ENCODE measurements at regions not wholly inside any gene's neighbourhood (a gene's known extent, or its start where the extent isn't known, plus 50 kb on each side); places are given as distances from the start of the nearest gene placed in this dataset.

GRCh38 chr3:194247350-194247740, 103.8 kb downstream of the CPN2 start:
- no peak overlapping the region for H3K4me3 ChIP-seq (ENCODE audit: low read depth, low read length)

- no peak overlapping the region for H3K4me3 ChIP-seq (ENCODE audit: low read depth, low read length)
Observed at GRCh38 chr3:194249323-194250097, 101.6 kb downstream of the CPN2 start.

GRCh38 chr3:194250098-194251002, 100.8 kb downstream of the CPN2 start:
- H3K4me3 ChIP-seq (ENCODE audit: low read depth, low read length), result no peak overlapping the region

GRCh38 chr3:194251007-194251406, 100.1 kb downstream of the CPN2 start:
- no peak overlapping the region for H3K4me3 ChIP-seq (ENCODE audit: low read depth, low read length)

- H3K4me3 ChIP-seq (ENCODE audit: low read depth, low read length), result no peak overlapping the region
Observed at GRCh38 chr3:194251461-194251860, 99.7 kb downstream of the CPN2 start.

GRCh38 chr3:194251891-194252560, 99.1 kb downstream of the CPN2 start:
- H3K4me3 ChIP-seq (ENCODE audit: low read depth, low read length), result no peak overlapping the region

- no peak overlapping the region for H3K4me3 ChIP-seq (ENCODE audit: low read depth, low read length)
Observed at GRCh38 chr3:194253270-194253669, 97.9 kb downstream of the CPN2 start.

- H3K4me3 ChIP-seq (ENCODE audit: low read depth, low read length), result no peak overlapping the region
Observed at GRCh38 chr3:194254040-194254439, 97.1 kb downstream of the CPN2 start.

GRCh38 chr3:194255252-194256039, 95.7 kb downstream of the CPN2 start:
- no peak overlapping the region for H3K4me3 ChIP-seq (ENCODE audit: low read depth, low read length)

- no peak overlapping the region for H3K4me3 ChIP-seq (ENCODE audit: low read depth, low read length)
Observed at GRCh38 chr3:194256040-194256945, 94.8 kb downstream of the CPN2 start.

- no peak overlapping the region for H3K4me3 ChIP-seq (ENCODE audit: low read depth, low read length)
Observed at GRCh38 chr3:194257151-194257621, 93.9 kb downstream of the CPN2 start.

- H3K4me3 ChIP-seq (ENCODE audit: low read depth, low read length), result no peak overlapping the region
Observed at GRCh38 chr3:194257916-194258668, 93.0 kb downstream of the CPN2 start.

- H3K4me3 ChIP-seq (ENCODE audit: low read depth, low read length), result no peak overlapping the region
Observed at GRCh38 chr3:194259982-194260766, 91.0 kb downstream of the CPN2 start.

GRCh38 chr3:194261581-194262063, 89.5 kb downstream of the CPN2 start:
- H3K4me3 ChIP-seq (ENCODE audit: low read depth, low read length), result no peak overlapping the region

GRCh38 chr3:194262176-194262924, 88.8 kb downstream of the CPN2 start:
- H3K4me3 ChIP-seq (ENCODE audit: low read depth, low read length), result no peak overlapping the region

- no peak overlapping the region for H3K4me3 ChIP-seq (ENCODE audit: low read depth, low read length)
Observed at GRCh38 chr3:194262925-194263305, 88.2 kb downstream of the CPN2 start.
